WTC11 (cell line): ENCODE measurements at regions not wholly inside any gene's neighbourhood (a gene's known extent, or its start where the extent isn't known, plus 50 kb on each side); places are given as distances from the start of the nearest gene placed in this dataset.

Experiments used
- CREM ChIP-seq: sonication (generic); formaldehyde crosslinking; IDR thresholded peaks from 2 replicates; pipeline ENCODE4 v1.8.1; 2022; ENCODE audit warnings: mild to moderate bottlenecking, missing genetic modification reagents, moderate library complexity
- CTCF ChIP-seq: fragments of 200-600 bp; IDR thresholded peaks from 2 replicates; pipeline ENCODE4 v1.8.0; 2022; ENCODE audit warnings: antibody characterized with exemption
- ETV6 ChIP-seq: sonication (generic); formaldehyde crosslinking; IDR thresholded peaks from 2 replicates; pipeline ENCODE4 v1.8.1; 2022; ENCODE audit warnings: mild to moderate bottlenecking, missing genetic modification reagents
- ZBTB43 ChIP-seq: sonication (generic); formaldehyde crosslinking; IDR thresholded peaks from 2 replicates; pipeline ENCODE4 v1.8.1; 2023; ENCODE audit warnings: mild to moderate bottlenecking, missing genetic modification reagents

GRCh38 chr16:86103320-86103719, 204.4 kb downstream of the IRF8 start:
- TF ChIP-seq CTCF (no peak), ETV6 (no peak), CREM (CRISPR knock-in tag) (no peak), ZBTB43 (CRISPR knock-in tag) (no peak)
